ENCODE measurements at regions not wholly inside any gene's neighbourhood (a gene's known extent, or its start where the extent isn't known, plus 50 kb on each side); places are given as distances from the start of the nearest gene placed in this dataset.

DNA sequence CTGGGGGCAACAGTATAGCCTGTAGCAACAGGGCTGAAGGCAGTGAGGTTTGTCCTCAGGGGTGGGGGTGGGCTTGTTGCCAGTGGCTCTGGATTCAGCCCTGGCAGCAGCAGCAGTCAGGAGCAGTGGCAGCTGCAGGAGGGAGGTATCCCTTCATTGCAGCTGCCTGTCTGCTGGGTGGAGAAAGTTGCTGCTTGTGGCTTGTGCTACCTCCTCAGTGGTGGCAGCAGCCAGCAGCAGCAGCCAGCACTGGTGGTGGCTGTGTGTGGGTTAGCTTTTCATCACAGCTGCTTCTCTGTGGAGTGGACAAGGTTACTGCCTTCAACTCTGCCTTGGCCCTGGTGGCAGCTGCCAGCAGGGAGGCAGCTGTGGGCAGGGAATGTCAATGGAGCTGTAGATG lies 94.9 kb downstream of the ARL6IP6 start:
- Histone ChIP-seq H3K36me3 (ENCODE audit: control insufficient read depth, insufficient read depth, low read length) (no peaks in the 10 kb centered on the region), H3K79me2 (ENCODE audit: control insufficient read depth, insufficient read depth, low read length) (no peaks in the 10 kb centered on the region), H3K9ac (ENCODE audit: insufficient read depth, low read length) (no peak overlapping the region), H3K27ac (ENCODE audit: insufficient read depth, low read length) (no peak overlapping the region), H3K4me3 (replicated peaks in 1 of 4; ENCODE audit: control extremely low read depth in 1 of 4, insufficient read depth in 1 of 4, low read depth in 3 of 4, low read length in 4 of 4) (no peak overlapping the region), H4K20me1 (ENCODE audit: control insufficient read depth, extremely low read depth, insufficient read depth, low read length) (no peaks in the 10 kb centered on the region), H3K4me1 (ENCODE audit: control insufficient read depth, extremely low read depth, insufficient read depth, low read length) (no peaks in the 10 kb centered on the region), H3K9me3 (ENCODE audit: control insufficient read depth, insufficient read depth, low read depth, low read length) (no peaks in the 10 kb centered on the region), H3K27me3 (ENCODE audit: control insufficient read depth, insufficient read depth, low read length) (no peaks in the 10 kb centered on the region), H3K4me2 (ENCODE audit: extremely low read depth, insufficient read depth, low read length) (no peak overlapping the region), H2AFZ (ENCODE audit: low read length) (no peak overlapping the region)
- DNase-seq (ENCODE audit: low read depth in 2 of 2): no peak
- TF ChIP-seq EZH2 (IDR thresholded peaks at IDR 0.05; ENCODE audit: low read length, missing control alignments): no peak
- TF ChIP-seq, protein P1, sequence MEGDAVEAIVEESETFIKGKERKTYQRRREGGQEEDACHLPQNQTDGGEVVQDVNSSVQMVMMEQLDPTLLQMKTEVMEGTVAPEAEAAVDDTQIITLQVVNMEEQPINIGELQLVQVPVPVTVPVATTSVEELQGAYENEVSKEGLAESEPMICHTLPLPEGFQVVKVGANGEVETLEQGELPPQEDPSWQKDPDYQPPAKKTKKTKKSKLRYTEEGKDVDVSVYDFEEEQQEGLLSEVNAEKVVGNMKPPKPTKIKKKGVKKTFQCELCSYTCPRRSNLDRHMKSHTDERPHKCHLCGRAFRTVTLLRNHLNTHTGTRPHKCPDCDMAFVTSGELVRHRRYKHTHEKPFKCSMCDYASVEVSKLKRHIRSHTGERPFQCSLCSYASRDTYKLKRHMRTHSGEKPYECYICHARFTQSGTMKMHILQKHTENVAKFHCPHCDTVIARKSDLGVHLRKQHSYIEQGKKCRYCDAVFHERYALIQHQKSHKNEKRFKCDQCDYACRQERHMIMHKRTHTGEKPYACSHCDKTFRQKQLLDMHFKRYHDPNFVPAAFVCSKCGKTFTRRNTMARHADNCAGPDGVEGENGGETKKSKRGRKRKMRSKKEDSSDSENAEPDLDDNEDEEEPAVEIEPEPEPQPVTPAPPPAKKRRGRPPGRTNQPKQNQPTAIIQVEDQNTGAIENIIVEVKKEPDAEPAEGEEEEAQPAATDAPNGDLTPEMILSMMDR (conservative IDR thresholded peaks at IDR 0.05 in 1 of 2, IDR thresholded peaks at IDR 0.05 in 1 of 2; ENCODE audit: low read depth in 1 of 2, low read length in 2 of 2): no peak

All from fibroblast of lung (primary cell).